Esophagus mucosa (tissue), 1 donor: ENCODE measurements at regions not wholly inside any gene's neighbourhood (a gene's known extent, or its start where the extent isn't known, plus 50 kb on each side); places are given as distances from the start of the nearest gene placed in this dataset.

Experiments used
- ATAC-seq: fragments of 200-7000 bp; cut with Tn5 transposase; one replicate; pipeline ENCODE4 v1.9.1; 2020
- donor health status: DM: yes; HTN: yes; CAD: no.

DNA sequence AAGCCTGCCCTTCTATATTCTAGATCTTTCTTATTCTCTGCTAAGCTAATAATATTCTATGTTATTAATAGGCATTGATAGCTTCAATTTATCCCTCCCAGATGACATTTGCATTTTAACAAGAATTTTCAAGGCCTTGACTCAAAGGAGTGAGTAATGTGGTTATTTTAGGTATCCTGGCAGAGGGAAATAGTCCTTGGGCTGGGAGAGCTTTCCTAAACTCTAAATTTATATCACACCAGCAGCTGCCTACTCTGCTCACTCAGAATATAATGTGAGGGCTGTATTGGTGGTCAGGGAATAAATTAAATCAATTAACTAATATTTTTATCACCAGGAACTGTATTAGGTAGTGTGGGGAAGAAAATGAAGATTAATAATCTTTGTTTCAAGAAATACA lies 74.8 kb upstream of the ADAM23 start:
- ATAC-seq, result no peak

DNA sequence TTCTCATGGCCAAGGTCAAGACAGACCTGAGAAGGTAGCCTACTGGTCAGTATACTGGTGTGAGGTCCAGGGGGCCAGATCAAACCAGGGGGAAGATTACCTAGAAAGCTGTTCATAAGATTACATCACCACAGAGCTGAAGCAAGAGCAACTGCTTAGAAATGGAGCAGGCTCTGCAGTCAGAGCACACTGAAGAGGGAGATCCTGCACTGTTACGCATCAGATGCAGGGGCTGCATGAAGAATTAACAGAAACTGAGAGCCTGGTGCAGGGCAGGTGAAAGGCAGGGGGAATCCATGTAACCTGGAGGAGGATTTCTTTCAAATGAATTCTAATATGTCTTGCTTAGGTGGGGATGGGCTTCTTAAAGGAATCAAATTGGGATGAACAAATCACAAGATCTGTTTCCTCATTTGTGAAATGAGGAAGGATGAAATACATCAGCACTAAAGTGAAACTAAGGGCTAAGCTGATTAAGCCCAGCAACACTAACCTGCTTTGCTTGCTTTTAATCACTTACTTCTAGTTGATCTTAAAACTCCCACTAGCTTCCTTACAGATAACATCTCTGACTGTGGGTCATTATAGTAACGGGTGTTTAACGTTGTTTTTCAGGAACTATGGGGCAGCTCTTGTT lies 74.3 kb upstream of the ADAM23 start:
- ATAC-seq, result no peak

DNA sequence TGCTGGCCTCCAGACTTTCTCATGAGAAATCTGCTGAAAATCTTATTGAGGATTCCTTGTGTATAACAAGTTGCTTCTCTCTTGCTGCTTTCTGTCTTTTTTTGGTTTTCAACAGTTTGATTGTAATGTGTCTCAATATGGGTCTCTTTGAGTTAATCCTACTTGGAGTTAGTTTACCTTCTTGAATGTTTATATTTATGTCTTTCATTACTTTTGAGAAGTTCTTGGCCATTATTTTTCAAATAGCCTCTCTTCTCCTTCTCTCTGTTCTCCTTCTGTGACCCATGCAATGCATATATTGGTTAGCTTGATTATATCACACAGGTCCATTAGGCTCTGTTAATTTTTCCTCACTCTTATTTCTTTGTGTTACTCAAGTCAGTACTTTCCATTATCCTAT lies 67.4 kb upstream of the ADAM23 start:
- no peak for ATAC-seq

DNA sequence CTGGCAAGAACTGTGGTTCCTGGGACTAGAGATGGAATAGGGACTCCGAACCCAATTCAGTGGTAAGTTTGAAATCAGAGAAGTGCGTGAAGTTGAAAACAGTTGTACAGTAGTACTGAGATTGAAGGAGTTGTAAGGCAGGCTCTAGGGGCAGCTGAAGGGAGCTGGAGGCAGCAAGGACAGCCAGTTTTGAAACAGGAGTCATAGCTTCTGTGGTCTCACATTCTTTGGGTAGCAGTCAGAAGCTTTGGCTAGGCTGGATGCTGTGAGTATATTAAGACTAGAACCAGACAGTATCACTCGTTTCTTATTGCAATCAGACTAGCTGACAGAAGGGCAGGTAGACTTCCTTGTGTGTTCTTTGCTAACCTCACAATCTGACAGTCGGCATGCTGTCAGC lies 64.5 kb upstream of the ADAM23 start:
- no peak for ATAC-seq

DNA sequence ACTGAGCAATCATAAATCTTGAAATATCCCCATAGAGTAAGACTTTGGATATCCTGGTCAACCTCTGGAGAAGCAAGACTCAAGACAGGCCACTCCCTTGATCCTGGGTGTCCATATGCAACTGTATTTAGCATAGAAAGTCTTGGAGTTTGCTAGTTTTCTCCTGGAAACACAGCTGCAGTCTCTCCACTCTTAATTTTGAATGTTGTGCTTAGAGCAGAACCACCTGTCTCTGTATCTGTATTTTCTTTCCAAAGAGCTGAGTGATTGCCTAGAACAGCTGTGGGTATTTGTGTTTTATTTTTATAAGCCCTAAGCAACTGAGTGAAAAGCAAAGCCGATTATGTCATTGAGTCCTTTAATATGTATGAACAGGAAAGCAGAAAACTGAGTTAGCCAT lies 64.1 kb upstream of the ADAM23 start:
- ATAC-seq, result no peak

DNA sequence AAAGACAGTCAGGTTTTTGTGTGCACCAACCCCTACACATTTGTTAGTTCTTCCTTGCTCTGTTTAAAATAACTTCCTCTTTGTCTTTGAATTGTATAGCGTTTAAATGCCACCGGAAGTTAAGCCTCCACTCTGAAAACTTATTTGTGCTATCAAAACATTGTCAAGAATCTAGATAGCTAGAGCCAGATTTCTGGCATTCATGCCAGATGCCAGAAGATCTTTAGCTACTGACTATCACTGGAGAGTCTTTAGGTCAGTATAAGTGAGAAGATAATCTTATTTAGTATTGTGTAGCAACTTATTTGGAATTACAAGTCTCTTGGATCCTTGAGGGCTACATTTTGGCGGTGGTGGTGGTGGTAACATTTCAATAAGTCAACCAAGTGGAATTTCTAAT lies 63.4 kb upstream of the ADAM23 start:
- ATAC-seq, result no peak

DNA sequence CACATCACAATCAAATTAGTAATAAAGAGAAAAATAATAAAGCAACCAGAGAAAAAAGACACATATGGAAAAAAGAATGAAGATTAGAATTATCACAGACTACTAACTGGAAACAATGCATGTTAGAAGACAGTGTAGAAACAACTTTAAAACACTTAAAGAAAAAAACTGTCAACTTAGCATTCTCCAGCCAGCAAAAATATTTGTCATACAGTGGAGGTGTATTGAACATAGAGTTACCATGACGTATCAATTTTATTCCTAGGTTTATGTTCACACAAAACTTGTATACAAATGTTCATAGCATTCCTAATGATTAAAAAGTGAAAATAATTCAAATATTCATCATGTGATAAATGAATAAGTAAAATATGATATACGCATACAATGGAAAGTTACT lies 61.5 kb upstream of the ADAM23 start:
- ATAC-seq, result no peak

DNA sequence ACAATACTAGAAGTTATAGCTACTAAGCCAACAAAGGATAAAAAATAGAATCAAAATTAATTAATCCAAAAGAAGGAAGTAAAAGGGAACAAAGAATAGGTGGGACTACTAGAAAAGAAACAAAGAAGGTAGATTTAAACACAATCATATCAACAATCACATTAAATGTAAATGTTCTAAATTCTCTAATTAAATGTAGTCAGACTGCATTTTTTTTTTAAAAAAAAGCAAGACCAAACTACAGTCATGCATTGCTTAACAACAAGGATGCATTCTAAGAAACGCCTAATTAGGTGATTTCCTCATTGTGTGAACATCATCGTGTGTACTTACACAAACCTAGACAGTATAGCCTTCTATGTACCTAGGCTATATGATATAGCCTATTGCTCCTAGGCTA lies 59.7 kb upstream of the ADAM23 start:
- ATAC-seq, result no peak

DNA sequence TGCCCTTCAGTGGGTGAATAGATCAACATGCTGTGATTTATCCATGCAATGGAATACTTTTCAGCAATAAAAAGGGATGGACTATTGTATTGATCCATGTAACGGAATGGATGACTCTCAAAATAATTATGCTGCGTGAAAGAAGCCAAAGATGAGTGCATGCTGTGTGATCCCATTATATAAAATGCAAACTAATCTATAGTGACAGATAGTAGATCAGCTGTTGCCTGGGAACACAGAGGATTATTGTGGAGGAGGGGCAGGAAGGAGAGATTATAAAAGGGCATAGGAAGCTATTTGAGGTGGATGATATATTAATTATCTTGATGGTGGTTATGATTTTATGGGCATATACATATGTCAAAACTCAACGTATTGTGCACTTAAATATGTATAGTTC lies 55.5 kb upstream of the ADAM23 start:
- no peak for ATAC-seq

DNA sequence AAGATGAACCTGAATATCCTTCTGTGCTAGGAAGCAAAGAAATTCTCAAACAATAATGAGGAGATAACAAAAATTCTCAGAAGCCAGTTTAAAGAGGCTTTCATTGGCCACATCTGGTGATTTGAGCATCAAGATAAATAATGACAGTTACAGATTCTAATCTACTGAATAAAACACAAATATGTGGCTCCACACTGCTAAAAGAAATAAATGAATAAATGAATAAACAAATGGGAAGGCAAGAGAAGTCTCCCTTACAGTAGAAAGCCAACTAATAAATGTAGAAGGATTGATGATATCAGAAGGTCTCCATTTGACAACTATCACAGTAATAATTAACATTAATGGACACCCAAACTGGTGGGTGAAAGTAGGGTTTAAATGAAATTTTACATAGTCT lies 54.6 kb upstream of the ADAM23 start:
- no peak for ATAC-seq

DNA sequence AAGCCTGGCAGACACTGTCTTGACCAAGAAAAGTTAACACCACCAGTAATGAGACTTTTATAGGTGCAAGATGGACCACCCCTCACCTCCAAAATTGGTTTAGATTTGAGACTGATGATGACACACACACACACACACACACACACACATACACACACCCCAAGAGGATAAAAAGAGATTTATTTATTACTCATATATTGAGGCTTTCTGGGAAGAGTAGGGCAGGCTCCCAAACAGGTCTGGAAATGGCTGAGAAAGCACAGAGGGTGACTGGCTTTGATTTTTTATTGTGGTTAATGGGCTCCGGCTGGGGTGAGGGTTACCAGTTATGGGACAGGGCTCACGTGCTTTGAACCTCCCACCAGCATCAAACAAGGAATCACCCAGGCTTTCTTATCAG lies 54.2 kb upstream of the ADAM23 start:
- ATAC-seq, result peak; percentile 94

DNA sequence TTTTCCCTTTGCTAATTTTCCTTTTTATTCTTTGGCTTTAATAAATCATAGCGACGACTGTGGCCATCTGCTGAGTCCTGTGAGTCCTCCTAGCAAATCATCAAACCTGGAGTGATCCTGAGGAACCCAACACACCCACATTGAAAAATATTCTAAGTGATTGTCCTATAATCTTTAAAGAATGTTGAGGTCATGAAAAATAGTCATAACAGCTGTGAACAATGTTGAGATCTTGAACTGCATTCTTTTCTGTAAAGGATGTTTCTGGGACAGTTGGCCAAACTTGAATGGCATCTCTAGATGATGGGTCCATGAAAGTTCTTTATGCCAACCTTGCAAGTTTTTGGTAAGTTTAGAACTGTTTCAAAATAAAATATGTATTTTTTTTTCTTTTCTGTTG lies 53.2 kb upstream of the ADAM23 start:
- no peak for ATAC-seq

DNA sequence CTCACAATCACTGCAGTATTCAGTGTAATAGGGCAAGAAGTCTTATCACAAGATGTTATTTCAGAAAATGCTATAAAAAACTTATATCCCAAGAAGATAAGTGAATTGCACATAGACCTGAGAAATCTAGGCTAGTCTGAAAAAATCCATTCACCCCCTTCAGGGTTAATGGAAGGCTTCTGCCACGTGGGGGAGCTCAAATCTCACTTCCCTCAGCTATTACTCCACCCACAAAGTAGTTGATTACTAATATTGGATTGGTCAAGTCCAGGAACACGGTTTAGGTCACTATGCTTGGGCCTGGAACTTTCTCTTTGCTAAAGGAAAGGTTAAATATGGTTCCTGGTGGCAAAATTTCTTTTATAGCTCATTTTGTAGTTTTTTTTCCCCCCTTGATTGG lies 51.2 kb upstream of the ADAM23 start:
- peak; percentile 75 for ATAC-seq
